ACC112 (cell line): ENCODE measurements at regions not wholly inside any gene's neighbourhood (a gene's known extent, or its start where the extent isn't known, plus 50 kb on each side); places are given as distances from the start of the nearest gene placed in this dataset.
"Not testable (repeated sequence)": the region's sequence is repeated elsewhere in the genome, so short reads cannot be mapped to it uniquely, and the experiment has no call there.

Experiments
- H2AFZ ChIP-seq: fragments of 200-600 bp; sonication (generic); one replicate; pipeline ENCODE4 v1.6.0; 2017; ENCODE audit warnings: antibody characterized with exemption, low read length; ENCODE audit not compliant: unreplicated experiment
- H3K27ac ChIP-seq: fragments of 200-600 bp; sonication (generic); 2 replicates; pipeline ENCODE4 v1.5.1; 2014; ENCODE audit warnings: low read depth, mild to moderate bottlenecking, antibody characterized with exemption, low read length, moderate library complexity
- H3K27me3 ChIP-seq: fragments of 200-600 bp; sonication (generic); 2 replicates; pipeline ENCODE4 v1.6.1; 2014; ENCODE audit warnings: mild to moderate bottlenecking, antibody characterized with exemption, low read length, moderate library complexity, mixed read lengths; ENCODE audit not compliant: insufficient read depth
- H3K36me3 ChIP-seq: fragments of 200-600 bp; sonication (generic); 2 replicates; pipeline ENCODE4 v1.6.1; 2016; ENCODE audit warnings: mild to moderate bottlenecking, antibody characterized with exemption, low read length, moderate library complexity, mixed read lengths; ENCODE audit not compliant: insufficient read depth
- H3K4me1 ChIP-seq: fragments of 200-600 bp; sonication (generic); one replicate; pipeline ENCODE4 v1.6.1; 2016; ENCODE audit warnings: low read length, mixed read lengths; ENCODE audit not compliant: insufficient read depth, unreplicated experiment, control insufficient read depth
- H3K4me3 ChIP-seq: fragments of 200-600 bp; sonication (generic); 2 replicates; pipeline ENCODE4 v1.5.1; 2014; ENCODE audit warnings: mild to moderate bottlenecking, low read depth, low read length
- H3K79me2 ChIP-seq: fragments of 200-600 bp; sonication (generic); one replicate; pipeline ENCODE4 v1.6.0; 2016; ENCODE audit warnings: low read length; ENCODE audit not compliant: control insufficient read depth, unreplicated experiment, insufficient read depth

GRCh38 chr1:144021690-144022384 is 50.1 kb upstream of the FAM72C start:
- not testable (repeated sequence) for H3K4me1 ChIP-seq, H3K27me3 ChIP-seq, H3K36me3 ChIP-seq, H2AFZ ChIP-seq, H3K4me3 ChIP-seq, H3K79me2 ChIP-seq, H3K27ac ChIP-seq
